H1 (cell line): ENCODE measurements at regions not wholly inside any gene's neighbourhood (a gene's known extent, or its start where the extent isn't known, plus 50 kb on each side); places are given as distances from the start of the nearest gene placed in this dataset.

Experiments
- HDAC6 ChIP-seq: IDR thresholded peaks from one replicate; pipeline ENCODE4 v1.7.1; 2012; ENCODE audit warnings: low read depth, mild to moderate bottlenecking, inconsistent platforms, low read length, moderate library complexity

DNA sequence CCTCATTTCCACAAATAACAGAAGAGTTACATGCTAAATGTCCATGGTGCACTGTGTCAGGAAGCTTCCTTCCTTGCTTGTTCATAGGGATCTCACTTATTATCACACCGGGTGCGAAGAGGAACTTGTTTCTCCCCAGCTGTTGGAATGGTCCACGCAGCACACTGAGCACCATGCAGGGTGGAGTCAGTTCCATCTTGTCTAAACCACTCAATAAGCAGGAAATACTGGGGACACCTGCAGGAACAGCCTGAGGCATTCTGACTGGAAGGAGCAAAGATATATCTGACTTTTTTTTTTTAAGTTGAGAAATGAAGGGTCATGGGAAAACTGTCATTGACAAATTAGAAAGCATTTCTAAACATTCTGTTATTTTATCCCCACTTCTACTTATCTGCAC lies 70.0 kb upstream of the WDR72 start (continued):
- no peak for TF ChIP-seq HDAC6
- TF ChIP-seq, all 59 proteins: peak for 0
